ENCODE measurements at regions not wholly inside any gene's neighbourhood (a gene's known extent, or its start where the extent isn't known, plus 50 kb on each side); places are given as distances from the start of the nearest gene placed in this dataset.

GRCh38 chr2:217409949-217410680, 550.3 kb upstream of the TNP1 start:
- Mint-ChIP-seq H3K27ac (no peak overlapping the region), H3K36me3 (ENCODE audit: low read depth) (no peaks in the 10 kb centered on the region), H3K4me3 (no peak overlapping the region), H3K27me3 (ENCODE audit: insufficient read depth) (0 out of 2 replicates have a peak, but pooled peaks cover 1% of the 10 kb centered on the region), H3K9me3 (no peaks in the 10 kb centered on the region), H3K4me1 (ENCODE audit: low read depth) (peaks cover 22% of the 10 kb centered on the region)
- TF ChIP-seq CTCF (IDR thresholded peaks at IDR 0.05): no peak
- no peak for DNase-seq

- Mint-ChIP-seq H3K36me3 (ENCODE audit: low read depth) (no peaks in the 10 kb centered on the region), H3K27me3 (ENCODE audit: insufficient read depth) (0 out of 2 replicates have a peak, but pooled peaks cover 1% of the 10 kb centered on the region), H3K4me3 (no peak overlapping the region), H3K4me1 (ENCODE audit: low read depth) (peaks cover 19% of the 10 kb centered on the region), H3K9me3 (no peaks in the 10 kb centered on the region), H3K27ac (no peak overlapping the region)
- no peak for TF ChIP-seq CTCF (IDR thresholded peaks at IDR 0.05)
- no peak for DNase-seq
These were observed 547.5 kb upstream of the TNP1 start for GRCh38 chr2:217407362-217407761.

GRCh38 chr2:217404236-217404760, 544.4 kb upstream of the TNP1 start:
- Mint-ChIP-seq H3K27ac (no peak overlapping the region), H3K36me3 (ENCODE audit: low read depth) (no peaks in the 10 kb centered on the region), H3K4me3 (no peak overlapping the region), H3K27me3 (ENCODE audit: insufficient read depth) (no peaks in the 10 kb centered on the region), H3K9me3 (no peaks in the 10 kb centered on the region), H3K4me1 (ENCODE audit: low read depth) (peaks cover 31% of the 10 kb centered on the region)
- no peak for TF ChIP-seq CTCF (IDR thresholded peaks at IDR 0.05)
- DNase-seq: no peak

GRCh38 chr2:217402761-217403383, 543.0 kb upstream of the TNP1 start:
- Mint-ChIP-seq H3K27me3 (ENCODE audit: insufficient read depth) (no peaks in the 10 kb centered on the region), H3K27ac (no peak overlapping the region)

GRCh38 chr2:217402144-217402543, 542.3 kb upstream of the TNP1 start:
- no peak overlapping the region for H3K4me3 Mint-ChIP-seq
- H3K27me3 Mint-ChIP-seq (ENCODE audit: insufficient read depth): no peaks in the 10 kb centered on the region
- DNase-seq: no peak
- peaks cover 52% of the 10 kb centered on the region for H3K4me1 Mint-ChIP-seq (ENCODE audit: low read depth)
- H3K9me3 Mint-ChIP-seq: no peaks in the 10 kb centered on the region
- TF ChIP-seq CTCF (IDR thresholded peaks at IDR 0.05): no peak
- no peak overlapping the region for H3K27ac Mint-ChIP-seq
- H3K36me3 Mint-ChIP-seq (ENCODE audit: low read depth): no peaks in the 10 kb centered on the region

More at GRCh38 chr2:217402761-217403383, 543.0 kb upstream of the TNP1 start:
- no peak for TF ChIP-seq CTCF (IDR thresholded peaks at IDR 0.05)
- peaks cover 45% of the 10 kb centered on the region for H3K4me1 Mint-ChIP-seq (ENCODE audit: low read depth)
- H3K9me3 Mint-ChIP-seq: no peaks in the 10 kb centered on the region
- H3K36me3 Mint-ChIP-seq (ENCODE audit: low read depth): no peaks in the 10 kb centered on the region
- no peak for DNase-seq
- H3K4me3 Mint-ChIP-seq: no peak overlapping the region

Data from HFFc6 (cell line).